ENCODE measurements at regions not wholly inside any gene's neighbourhood (a gene's known extent, or its start where the extent isn't known, plus 50 kb on each side); places are given as distances from the start of the nearest gene placed in this dataset.

GRCh38 chr4:97038146-97038516 is 1105.1 kb downstream of the STPG2 start:
- Histone ChIP-seq H3K4me3 (ENCODE audit: low read length) (no peak overlapping the region), H3K9me3 (ENCODE audit: control insufficient read depth, low read length) (no peaks in the 10 kb centered on the region), H3K27me3 (ENCODE audit: control insufficient read depth, insufficient read depth, low read length, poor library complexity, severe bottlenecking) (no peaks in the 10 kb centered on the region), H3K9ac (ENCODE audit: extremely low read depth, low read length, poor library complexity, severe bottlenecking) (no peak overlapping the region), H3K4me1 (ENCODE audit: control insufficient read depth, insufficient read depth, low read length) (no peaks in the 10 kb centered on the region), H3K36me3 (ENCODE audit: control insufficient read depth, insufficient read depth, low read length) (no peaks in the 10 kb centered on the region), H3K27ac (ENCODE audit: low read depth, low read length) (no peak overlapping the region)
- no peaks in the 10 kb centered on the region for H3K36me3 Mint-ChIP-seq (ENCODE audit: low read depth)
- H3K4me3 Mint-ChIP-seq: peak overlapping the region; percentile 44
- H3K27me3 Mint-ChIP-seq (ENCODE audit: insufficient read depth): no peaks in the 10 kb centered on the region
- peaks cover 10% of the 10 kb centered on the region for H3K4me1 Mint-ChIP-seq
- no peaks in the 10 kb centered on the region for H3K9me3 Mint-ChIP-seq
- H3K27ac Mint-ChIP-seq: peak overlapping the region; percentile 89
- WGBS, 2 experiments (ENCODE audit: insufficient coverage in 1 of 2, insufficient read length in 1 of 2): 83 to 91% methylated on average over 1 to 9 of the region's 9 CpGs
- TF ChIP-seq, protein P1, sequence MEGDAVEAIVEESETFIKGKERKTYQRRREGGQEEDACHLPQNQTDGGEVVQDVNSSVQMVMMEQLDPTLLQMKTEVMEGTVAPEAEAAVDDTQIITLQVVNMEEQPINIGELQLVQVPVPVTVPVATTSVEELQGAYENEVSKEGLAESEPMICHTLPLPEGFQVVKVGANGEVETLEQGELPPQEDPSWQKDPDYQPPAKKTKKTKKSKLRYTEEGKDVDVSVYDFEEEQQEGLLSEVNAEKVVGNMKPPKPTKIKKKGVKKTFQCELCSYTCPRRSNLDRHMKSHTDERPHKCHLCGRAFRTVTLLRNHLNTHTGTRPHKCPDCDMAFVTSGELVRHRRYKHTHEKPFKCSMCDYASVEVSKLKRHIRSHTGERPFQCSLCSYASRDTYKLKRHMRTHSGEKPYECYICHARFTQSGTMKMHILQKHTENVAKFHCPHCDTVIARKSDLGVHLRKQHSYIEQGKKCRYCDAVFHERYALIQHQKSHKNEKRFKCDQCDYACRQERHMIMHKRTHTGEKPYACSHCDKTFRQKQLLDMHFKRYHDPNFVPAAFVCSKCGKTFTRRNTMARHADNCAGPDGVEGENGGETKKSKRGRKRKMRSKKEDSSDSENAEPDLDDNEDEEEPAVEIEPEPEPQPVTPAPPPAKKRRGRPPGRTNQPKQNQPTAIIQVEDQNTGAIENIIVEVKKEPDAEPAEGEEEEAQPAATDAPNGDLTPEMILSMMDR (conservative IDR thresholded peaks at IDR 0.05): no peak
- DNase-seq: no peak

DNA sequence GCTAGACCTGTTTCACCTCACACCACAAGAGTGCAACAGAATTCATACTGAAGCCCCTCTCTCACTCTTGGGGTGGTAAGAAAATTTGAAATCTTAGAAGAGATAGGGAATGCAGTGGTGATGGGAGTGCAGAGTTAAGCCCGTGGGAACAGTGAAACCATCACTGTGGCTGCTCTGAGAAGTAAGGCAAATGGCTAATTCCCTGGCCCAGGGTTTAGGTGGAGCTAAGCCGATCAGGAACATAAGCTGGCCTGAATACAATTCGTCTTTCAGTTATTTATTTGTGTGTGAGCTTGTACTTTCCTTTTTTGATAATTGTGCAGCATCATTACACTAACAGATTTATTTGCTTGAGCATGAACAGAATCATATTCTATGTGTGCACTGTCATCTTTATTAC is 1070.6 kb downstream of the STPG2 start:
- TF ChIP-seq, protein P1 (conservative IDR thresholded peaks at IDR 0.05): no peak
- H3K9me3 ChIP-seq (ENCODE audit: control insufficient read depth, low read length): no peaks in the 10 kb centered on the region
- no peaks in the 10 kb centered on the region for H3K4me1 ChIP-seq (ENCODE audit: control insufficient read depth, insufficient read depth, low read length)
- H3K27me3 Mint-ChIP-seq (ENCODE audit: insufficient read depth): no peaks in the 10 kb centered on the region
- no peaks in the 10 kb centered on the region for H3K36me3 Mint-ChIP-seq (ENCODE audit: low read depth)
- no peak overlapping the region for H3K4me3 Mint-ChIP-seq
- peaks cover 3% of the 10 kb centered on the region for H3K4me1 Mint-ChIP-seq
- H3K9me3 Mint-ChIP-seq: no peaks in the 10 kb centered on the region
- H3K4me3 ChIP-seq (ENCODE audit: low read length): no peak overlapping the region
- no peak overlapping the region for H3K27ac ChIP-seq (ENCODE audit: low read depth, low read length)
- no peak overlapping the region for H3K27ac Mint-ChIP-seq
- no peak for DNase-seq
- no peaks in the 10 kb centered on the region for H3K36me3 ChIP-seq (ENCODE audit: control insufficient read depth, insufficient read depth, low read length)
- H3K27me3 ChIP-seq (ENCODE audit: control insufficient read depth, insufficient read depth, low read length, poor library complexity, severe bottlenecking): no peaks in the 10 kb centered on the region
- H3K9ac ChIP-seq (ENCODE audit: extremely low read depth, low read length, poor library complexity, severe bottlenecking): no peak overlapping the region
- 86 to 92% methylated on average over 1 to 3 of the region's 3 CpGs for WGBS, 2 experiments (ENCODE audit: insufficient coverage in 1 of 2, insufficient read length in 1 of 2)

GRCh38 chr4:97073194-97073593 is 1070.1 kb downstream of the STPG2 start:
- TF ChIP-seq, protein P1 (conservative IDR thresholded peaks at IDR 0.05): no peak
- Histone ChIP-seq H3K9ac (ENCODE audit: extremely low read depth, low read length, poor library complexity, severe bottlenecking) (no peak overlapping the region), H3K4me1 (ENCODE audit: control insufficient read depth, insufficient read depth, low read length) (no peaks in the 10 kb centered on the region), H3K27ac (ENCODE audit: low read depth, low read length) (no peak overlapping the region), H3K36me3 (ENCODE audit: control insufficient read depth, insufficient read depth, low read length) (no peaks in the 10 kb centered on the region), H3K4me3 (ENCODE audit: low read length) (no peak overlapping the region), H3K27me3 (ENCODE audit: control insufficient read depth, insufficient read depth, low read length, poor library complexity, severe bottlenecking) (no peaks in the 10 kb centered on the region), H3K9me3 (ENCODE audit: control insufficient read depth, low read length) (no peaks in the 10 kb centered on the region)
- peaks cover 3% of the 10 kb centered on the region for H3K4me1 Mint-ChIP-seq
- H3K27ac Mint-ChIP-seq: no peak overlapping the region
- no peak overlapping the region for H3K4me3 Mint-ChIP-seq
- no peak for DNase-seq
- H3K27me3 Mint-ChIP-seq (ENCODE audit: insufficient read depth): no peaks in the 10 kb centered on the region
- no peaks in the 10 kb centered on the region for H3K9me3 Mint-ChIP-seq
- no peaks in the 10 kb centered on the region for H3K36me3 Mint-ChIP-seq (ENCODE audit: low read depth)
- WGBS, 2 experiments (ENCODE audit: insufficient coverage in 1 of 2, insufficient read length in 1 of 2): 93 to 96% methylated on average over 2 to 3 of the region's 3 CpGs
